ENCODE measurements at regions not wholly inside any gene's neighbourhood (a gene's known extent, or its start where the extent isn't known, plus 50 kb on each side); places are given as distances from the start of the nearest gene placed in this dataset.

- POLR2A ChIA-PET: no interaction called here
- TF ChIP-seq, protein P1, sequence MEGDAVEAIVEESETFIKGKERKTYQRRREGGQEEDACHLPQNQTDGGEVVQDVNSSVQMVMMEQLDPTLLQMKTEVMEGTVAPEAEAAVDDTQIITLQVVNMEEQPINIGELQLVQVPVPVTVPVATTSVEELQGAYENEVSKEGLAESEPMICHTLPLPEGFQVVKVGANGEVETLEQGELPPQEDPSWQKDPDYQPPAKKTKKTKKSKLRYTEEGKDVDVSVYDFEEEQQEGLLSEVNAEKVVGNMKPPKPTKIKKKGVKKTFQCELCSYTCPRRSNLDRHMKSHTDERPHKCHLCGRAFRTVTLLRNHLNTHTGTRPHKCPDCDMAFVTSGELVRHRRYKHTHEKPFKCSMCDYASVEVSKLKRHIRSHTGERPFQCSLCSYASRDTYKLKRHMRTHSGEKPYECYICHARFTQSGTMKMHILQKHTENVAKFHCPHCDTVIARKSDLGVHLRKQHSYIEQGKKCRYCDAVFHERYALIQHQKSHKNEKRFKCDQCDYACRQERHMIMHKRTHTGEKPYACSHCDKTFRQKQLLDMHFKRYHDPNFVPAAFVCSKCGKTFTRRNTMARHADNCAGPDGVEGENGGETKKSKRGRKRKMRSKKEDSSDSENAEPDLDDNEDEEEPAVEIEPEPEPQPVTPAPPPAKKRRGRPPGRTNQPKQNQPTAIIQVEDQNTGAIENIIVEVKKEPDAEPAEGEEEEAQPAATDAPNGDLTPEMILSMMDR (IDR thresholded peaks at IDR 0.05): no peak
- TF ChIP-seq EZH2 (IDR thresholded peaks at IDR 0.05; ENCODE audit: borderline replicate concordance, insufficient read depth, low read depth, low read length, poor library complexity, severe bottlenecking): no peak
- Mint-ChIP-seq H3K4me3 (no peak overlapping the region), H3K27ac (no peak overlapping the region), H3K9me3 (ENCODE audit: insufficient read depth) (no peaks in the 10 kb centered on the region), H3K4me1 (peaks cover 19% of the 10 kb centered on the region), H3K27me3 (peaks cover 16% of the 10 kb centered on the region)
- Histone ChIP-seq H3K4me1 (ENCODE audit: control insufficient read depth in 2 of 2, insufficient read depth in 2 of 2, low read length in 2 of 2) (peaks cover 12 to 20% of the 10 kb centered on the region in 2 donors), H2AFZ (ENCODE audit: insufficient read depth, low read depth, low read length, poor library complexity, severe bottlenecking) (no peak overlapping the region), H3K27me3 (replicated peaks in 1 of 4; ENCODE audit: control extremely low read depth in 1 of 4, control insufficient read depth in 3 of 4, insufficient read depth in 4 of 4, low read length in 3 of 4) (no peaks in the 10 kb centered on the region), H3K4me3 (ENCODE audit: control extremely low read depth in 1 of 5, extremely low read depth in 1 of 5, insufficient read depth in 1 of 5, low read depth in 2 of 5, low read length in 4 of 5) (no peak overlapping the region), H3K27ac (ENCODE audit: low read length in 2 of 2) (no peak overlapping the region), H4K20me1 (ENCODE audit: control insufficient read depth, insufficient read depth, low read length, poor library complexity, severe bottlenecking) (no peaks in the 10 kb centered on the region), H3K9me3 (ENCODE audit: control extremely low read depth in 1 of 3, control insufficient read depth in 2 of 3, insufficient read depth in 1 of 3, low read length in 2 of 3) (peaks cover 0 to 6% (median 0%) of the 10 kb centered on the region in 3 donors), H3K36me3 (replicated peaks in 1 of 2; ENCODE audit: control extremely low read depth in 1 of 2, control insufficient read depth in 1 of 2, extremely low read depth in 1 of 2, insufficient read depth in 2 of 2, low read length in 1 of 2) (no peaks in the 10 kb centered on the region), H3K9ac (ENCODE audit: low read length) (no peak overlapping the region), H3K79me2 (ENCODE audit: control insufficient read depth, insufficient read depth, low read length) (no peaks in the 10 kb centered on the region), H3K4me2 (replicated peaks; ENCODE audit: low read depth, low read length, poor library complexity, severe bottlenecking) (no peak overlapping the region)
- intact Hi-C loops (cut with micrococcal nuclease): no loop called here
- ATAC-seq (ENCODE audit: low read depth): no peak
- WGBS (ENCODE audit: insufficient coverage): 96% methylated on average over 11 of the region's 11 CpGs
- no peak for DNase-seq
- CTCF ChIA-PET: interaction anchor here (0.8 kb wide), 1 partner anchor 181 kb away, joined by 5 read pairs; no protein-coding TSS in a partner anchor
These were observed 183.1 kb downstream of the FAM43A start for GRCh38 chr3:194868831-194869230.

- Mint-ChIP-seq H3K4me1 (peaks cover 23% of the 10 kb centered on the region), H3K4me3 (no peak overlapping the region), H3K27me3 (peaks cover 16% of the 10 kb centered on the region), H3K27ac (no peak overlapping the region), H3K9me3 (ENCODE audit: insufficient read depth) (no peaks in the 10 kb centered on the region)
- ChIA-PET CTCF (interaction anchor here (0.8 kb wide), 1 partner anchor 182 kb away, joined by 5 read pairs; no protein-coding TSS in a partner anchor), POLR2A (no interaction called here)
- Histone ChIP-seq H3K36me3 (replicated peaks in 1 of 2; ENCODE audit: control extremely low read depth in 1 of 2, control insufficient read depth in 1 of 2, extremely low read depth in 1 of 2, insufficient read depth in 2 of 2, low read length in 1 of 2) (no peaks in the 10 kb centered on the region), H3K4me2 (replicated peaks; ENCODE audit: low read depth, low read length, poor library complexity, severe bottlenecking) (no peak overlapping the region), H3K79me2 (ENCODE audit: control insufficient read depth, insufficient read depth, low read length) (no peaks in the 10 kb centered on the region), H4K20me1 (ENCODE audit: control insufficient read depth, insufficient read depth, low read length, poor library complexity, severe bottlenecking) (no peaks in the 10 kb centered on the region), H2AFZ (ENCODE audit: insufficient read depth, low read depth, low read length, poor library complexity, severe bottlenecking) (no peak overlapping the region), H3K9me3 (ENCODE audit: control extremely low read depth in 1 of 3, control insufficient read depth in 2 of 3, insufficient read depth in 1 of 3, low read length in 2 of 3) (peaks cover 0 to 6% (median 0%) of the 10 kb centered on the region in 3 donors), H3K4me3 (ENCODE audit: control extremely low read depth in 1 of 5, extremely low read depth in 1 of 5, insufficient read depth in 1 of 5, low read depth in 2 of 5, low read length in 4 of 5) (no peak overlapping the region), H3K9ac (ENCODE audit: low read length) (no peak overlapping the region), H3K4me1 (ENCODE audit: control insufficient read depth in 2 of 2, insufficient read depth in 2 of 2, low read length in 2 of 2) (peaks cover 12 to 20% of the 10 kb centered on the region in 2 donors), H3K27me3 (replicated peaks in 1 of 4; ENCODE audit: control extremely low read depth in 1 of 4, control insufficient read depth in 3 of 4, insufficient read depth in 4 of 4, low read length in 3 of 4) (no peaks in the 10 kb centered on the region), H3K27ac (ENCODE audit: low read length in 2 of 2) (no peak overlapping the region)
- TF ChIP-seq, protein P1 (IDR thresholded peaks at IDR 0.05): no peak
- no peak for TF ChIP-seq EZH2 (IDR thresholded peaks at IDR 0.05; ENCODE audit: borderline replicate concordance, insufficient read depth, low read depth, low read length, poor library complexity, severe bottlenecking)
- ATAC-seq (ENCODE audit: low read depth): no peak
- DNase-seq: no peak
- WGBS (ENCODE audit: insufficient coverage): 95% methylated on average over 8 of the region's 14 CpGs
- intact Hi-C loops (cut with micrococcal nuclease): loop anchor here (10.0 kb wide), 1 partner anchor 185 kb away; the partner anchor contains the start of gene FAM43A
These were observed 183.9 kb downstream of the FAM43A start for GRCh38 chr3:194869482-194870169.

Data from B cell (primary cell).